Kidney glomerular epithelial cell (primary cell): ENCODE measurements at regions not wholly inside any gene's neighbourhood (a gene's known extent, or its start where the extent isn't known, plus 50 kb on each side); places are given as distances from the start of the nearest gene placed in this dataset.

Experiments used
- DNase-seq: peaks from one replicate; lab custom pipeline; 2025; lab: John Stamatoyannopoulos, UW

DNA sequence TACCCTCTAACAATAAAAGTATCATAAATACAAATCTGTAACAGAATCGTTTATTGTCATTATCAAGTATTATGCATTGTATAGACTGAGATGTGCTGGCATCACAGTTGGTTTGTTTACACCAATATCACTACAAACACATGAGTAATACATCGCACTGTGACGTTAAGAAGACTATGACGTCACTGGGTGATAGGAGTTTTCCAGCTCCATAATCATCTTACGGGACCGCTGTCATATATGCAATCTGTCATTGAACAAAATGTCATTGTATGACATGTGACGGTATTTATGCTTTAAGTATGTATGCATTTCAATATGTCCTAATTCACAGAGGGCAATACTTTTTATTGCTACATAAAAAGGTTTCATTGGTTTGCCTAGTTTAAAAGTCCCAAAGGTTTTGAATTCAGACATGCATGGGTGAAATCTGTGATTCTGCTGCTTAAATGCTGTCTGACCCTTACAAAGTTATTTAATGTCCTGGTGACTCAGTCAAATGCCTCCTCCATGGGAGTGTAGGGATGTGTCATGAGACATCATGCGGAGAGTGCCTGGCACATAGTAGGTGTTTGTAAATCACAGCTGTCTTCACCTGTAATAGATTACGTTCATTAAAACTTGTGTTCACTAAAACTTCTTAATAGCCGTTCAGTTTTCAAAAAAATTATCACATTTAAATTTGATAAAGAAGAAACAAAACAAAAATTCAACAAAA, 160.7 kb upstream of the PDE10A start:
- DNase-seq, result peak; percentile 40

DNA sequence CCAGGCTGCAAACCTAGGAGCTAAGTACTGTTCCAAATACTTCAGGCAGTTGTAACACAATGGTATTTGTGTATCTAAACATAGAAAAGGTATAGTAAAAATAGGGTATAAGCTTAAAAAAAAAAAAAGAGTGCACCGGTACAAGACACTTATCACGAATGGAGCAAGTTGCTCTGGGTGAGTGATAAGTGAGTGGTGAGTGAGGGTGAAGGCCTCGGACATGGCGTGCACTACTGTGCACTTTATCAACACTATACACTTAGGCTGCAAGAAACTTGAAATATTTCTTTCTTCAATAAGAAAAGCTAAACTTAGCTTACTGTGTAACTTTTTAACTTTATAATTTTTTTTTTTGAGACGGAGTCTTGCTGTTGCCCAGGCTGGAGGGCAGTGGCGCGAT, 159.5 kb upstream of the PDE10A start:
- DNase-seq, result no peak

DNA sequence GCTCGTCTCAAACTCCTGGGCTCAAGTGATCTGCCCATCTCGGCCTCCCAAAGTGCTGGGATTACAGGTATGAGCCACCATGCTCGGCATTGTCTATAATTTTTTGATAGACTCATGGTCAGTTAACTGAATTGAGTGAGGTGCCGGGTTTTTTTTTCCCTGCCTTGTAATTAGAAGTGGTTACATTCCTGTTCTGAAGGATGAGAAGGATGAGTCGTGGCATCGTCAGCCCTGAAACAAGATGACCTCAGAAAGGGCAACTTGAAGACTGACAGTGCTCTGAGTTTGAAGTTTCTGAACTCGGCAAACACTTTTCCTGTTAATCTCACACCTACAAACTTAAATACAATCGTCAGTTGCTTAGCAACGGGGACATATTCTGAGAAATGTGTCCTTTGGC, 158.7 kb upstream of the PDE10A start:
- peak; percentile 57 for DNase-seq

DNA sequence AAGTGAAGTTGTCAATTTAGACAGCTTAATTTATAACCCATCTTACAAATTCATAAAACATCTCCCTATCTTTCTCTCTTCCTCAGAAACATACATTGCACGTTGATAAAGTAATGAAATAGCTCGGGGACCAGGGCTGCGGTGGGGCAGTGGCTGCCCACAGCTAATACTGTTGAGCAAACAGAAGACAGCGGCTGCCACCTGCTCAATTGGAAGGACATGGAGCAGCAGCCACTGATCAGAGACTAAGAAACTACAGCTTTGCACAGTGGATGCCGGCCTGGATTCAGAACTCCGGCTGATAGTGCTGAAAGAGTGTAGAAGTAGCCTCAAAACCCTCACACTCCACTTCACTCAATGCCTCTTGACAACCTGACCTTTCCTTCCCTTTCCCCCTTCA, 157.9 kb upstream of the PDE10A start:
- DNase-seq, result no peak

DNA sequence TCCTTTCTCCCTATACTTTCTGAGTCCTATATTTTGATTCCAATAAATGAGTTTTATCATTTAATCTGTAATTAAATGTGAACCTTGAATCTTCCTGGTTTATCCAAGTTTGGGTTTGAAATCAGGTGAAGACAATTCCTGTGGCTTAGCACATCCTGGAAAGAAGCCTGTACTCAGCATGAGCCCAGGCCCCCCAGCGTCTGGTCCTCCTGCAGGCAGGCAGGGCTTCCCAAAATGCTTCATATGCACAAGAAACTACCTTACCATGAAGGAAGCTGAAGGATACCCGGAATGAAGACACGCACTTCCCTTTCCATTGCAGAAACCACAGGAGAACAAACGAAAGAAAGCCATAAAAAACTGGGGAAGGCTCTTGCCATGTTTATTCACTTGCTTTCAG, 157.4 kb upstream of the PDE10A start:
- no peak for DNase-seq

DNA sequence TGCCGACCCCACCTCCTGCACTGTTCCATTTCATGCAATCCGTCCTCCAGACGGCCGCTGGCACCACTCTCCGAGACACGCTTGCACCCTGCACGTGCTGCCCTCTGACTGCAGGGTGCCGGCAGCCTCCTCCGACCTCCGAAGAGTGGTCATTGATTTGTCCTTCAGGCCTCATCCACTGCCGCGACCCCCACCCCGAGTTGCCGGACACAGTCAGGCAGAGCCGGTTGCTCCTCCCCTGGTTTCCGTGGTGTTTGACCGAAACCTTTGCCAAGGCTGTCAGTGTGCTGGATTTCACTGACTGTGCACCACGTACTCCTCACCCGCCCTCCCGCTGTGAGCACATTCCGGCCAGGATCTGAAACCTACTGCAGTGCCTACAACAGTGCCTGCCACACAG, 156.4 kb upstream of the PDE10A start:
- no peak for DNase-seq

DNA sequence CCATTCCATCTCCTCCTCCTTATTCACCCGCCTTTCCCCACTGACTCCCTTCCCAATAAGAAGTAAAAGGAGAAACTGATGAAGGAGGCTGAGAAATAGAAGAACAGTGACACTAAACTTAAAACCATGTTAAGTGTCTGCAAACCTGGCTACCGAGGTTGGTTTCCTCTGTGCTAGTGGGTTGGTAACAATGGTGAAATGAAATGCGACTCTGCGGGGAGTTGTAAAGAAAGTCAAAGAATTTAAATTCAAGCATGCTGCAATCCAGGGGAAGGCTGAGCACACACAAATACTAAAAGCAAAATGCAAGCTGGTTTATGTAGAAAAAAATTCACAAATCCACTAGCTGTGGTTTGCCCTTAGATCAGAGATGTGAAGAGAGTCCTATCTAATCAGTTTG, 155.2 kb upstream of the PDE10A start:
- DNase-seq, result no peak

DNA sequence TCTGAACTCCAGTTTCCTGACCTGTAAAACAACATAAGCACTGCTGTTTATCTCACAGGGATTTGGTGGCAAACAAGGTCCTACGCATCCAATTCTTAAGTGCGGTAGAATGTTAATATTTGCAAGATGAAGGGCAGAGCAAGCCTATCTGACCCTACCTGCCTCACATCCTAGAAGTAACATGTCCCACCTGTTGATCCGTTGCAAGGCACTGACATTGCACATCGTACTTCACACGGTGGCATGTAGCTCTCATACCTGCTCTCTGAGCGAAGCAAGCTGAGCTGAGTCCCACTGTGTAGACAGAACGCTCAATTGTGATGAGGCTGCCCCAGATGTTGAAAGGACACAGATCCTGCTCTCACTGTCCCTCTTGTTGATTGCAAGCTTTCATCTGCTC, 154.7 kb upstream of the PDE10A start:
- DNase-seq, result no peak

DNA sequence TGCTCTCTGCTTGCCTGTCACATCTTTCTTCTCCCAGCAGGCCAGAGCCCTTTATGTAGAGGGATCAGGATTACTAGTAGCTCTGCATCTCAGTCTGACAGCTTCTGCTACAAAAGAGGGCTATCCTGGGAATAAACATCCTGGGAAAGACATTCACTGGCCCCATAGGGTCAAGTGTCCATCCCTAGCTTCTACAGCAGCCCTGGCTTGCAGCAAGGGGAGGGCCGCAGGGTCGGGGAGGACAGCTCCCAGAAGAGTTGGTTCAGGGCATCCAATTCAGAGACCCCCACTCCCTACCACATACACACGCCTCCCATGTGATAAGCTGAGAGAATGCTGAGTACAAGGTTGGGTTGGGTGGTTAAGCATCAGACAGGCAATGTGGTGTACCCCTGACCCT, 154.1 kb upstream of the PDE10A start:
- DNase-seq, result no peak

DNA sequence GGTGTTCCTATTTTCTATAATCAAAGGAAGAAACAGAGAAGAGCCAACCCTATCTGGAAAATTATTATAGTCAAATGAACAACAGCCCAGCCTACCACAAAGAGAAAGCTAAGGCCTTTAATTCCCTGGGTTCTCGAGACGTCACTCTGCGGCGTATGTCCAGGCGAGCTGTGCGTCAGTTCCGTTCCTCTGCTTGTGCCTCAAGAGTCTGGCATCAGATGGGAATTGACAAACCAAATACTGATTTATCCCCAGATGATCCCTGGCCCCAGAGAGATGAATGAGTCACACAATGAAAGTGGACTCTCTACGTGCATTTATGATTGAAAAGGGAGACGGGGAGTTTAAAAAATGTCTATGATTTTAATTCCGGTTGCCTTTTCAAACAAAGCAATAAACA, 151.6 kb upstream of the PDE10A start:
- no peak for DNase-seq

DNA sequence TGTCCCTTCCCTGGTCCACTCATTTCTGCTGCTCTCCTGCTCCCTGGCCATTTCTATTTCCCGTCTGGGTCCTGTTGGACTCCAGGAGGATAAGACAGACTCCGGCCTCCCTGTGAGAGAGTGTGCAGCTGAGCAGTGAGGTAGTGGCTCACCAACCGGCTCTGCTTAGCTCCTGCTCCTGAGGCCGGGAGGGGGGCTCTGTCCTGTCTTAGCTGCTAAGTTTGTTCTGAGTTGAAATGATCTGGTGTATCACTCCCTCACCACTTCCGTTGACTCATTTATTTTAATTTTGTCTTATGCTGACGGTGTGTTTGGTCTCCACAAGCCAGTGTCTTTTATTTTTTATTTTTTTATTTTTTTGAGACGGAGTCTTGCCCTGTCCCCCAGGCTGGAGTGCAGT, 148.5 kb upstream of the PDE10A start:
- DNase-seq, result no peak

DNA sequence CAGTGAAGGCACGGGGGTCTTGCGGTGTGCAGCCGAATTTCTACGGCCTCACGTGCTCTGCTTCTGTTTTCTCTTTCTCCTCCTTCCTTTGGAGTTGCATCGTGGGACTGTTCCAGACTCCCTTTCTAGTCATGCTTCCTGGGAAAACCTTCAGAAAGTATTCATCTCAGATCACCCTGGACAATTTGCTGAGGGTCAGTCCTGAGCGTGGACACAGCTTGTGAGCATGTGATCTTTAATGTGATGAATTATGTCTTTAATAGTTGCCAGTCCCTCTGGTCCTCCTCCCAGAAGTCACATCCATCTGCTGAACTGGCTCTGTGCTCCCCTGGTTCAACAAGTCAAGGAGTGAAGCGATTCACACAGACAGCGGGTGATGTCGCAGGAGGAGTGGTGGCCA, 145.0 kb upstream of the PDE10A start:
- DNase-seq, result no peak

DNA sequence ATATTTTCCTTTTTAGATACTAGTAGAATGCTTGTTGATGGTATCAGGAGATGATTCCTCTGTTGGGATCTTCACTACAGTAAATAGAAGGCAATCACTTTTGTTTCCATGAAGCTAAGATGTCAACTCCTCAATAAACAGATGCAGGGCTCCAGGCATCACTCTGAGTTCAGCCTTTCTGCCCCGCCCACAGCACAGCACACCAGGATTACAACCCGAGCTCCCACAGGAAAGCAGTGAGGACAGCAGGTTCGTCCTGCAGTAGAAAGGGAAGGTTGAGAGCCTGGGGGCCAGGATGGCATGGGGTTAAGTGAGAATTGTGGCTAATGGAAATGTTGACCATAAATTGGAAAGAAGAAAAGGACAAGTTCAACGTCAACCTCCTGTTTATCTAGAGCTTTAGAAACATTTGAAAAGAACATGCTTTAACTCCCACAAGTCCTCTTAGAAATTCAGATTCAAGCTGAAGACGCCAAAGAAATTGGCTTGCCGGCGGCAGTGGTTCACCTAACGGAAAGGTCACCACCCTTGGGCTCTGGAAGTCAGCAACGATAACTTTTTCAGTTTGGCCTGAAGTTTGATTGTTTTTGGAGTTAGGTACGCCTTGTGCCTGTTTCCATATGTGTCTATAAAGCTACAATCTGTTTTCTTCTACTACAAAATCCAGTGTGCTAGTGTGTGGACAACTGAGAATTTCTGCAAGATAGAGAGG, 144.4 kb upstream of the PDE10A start:
- DNase-seq, result no peak

DNA sequence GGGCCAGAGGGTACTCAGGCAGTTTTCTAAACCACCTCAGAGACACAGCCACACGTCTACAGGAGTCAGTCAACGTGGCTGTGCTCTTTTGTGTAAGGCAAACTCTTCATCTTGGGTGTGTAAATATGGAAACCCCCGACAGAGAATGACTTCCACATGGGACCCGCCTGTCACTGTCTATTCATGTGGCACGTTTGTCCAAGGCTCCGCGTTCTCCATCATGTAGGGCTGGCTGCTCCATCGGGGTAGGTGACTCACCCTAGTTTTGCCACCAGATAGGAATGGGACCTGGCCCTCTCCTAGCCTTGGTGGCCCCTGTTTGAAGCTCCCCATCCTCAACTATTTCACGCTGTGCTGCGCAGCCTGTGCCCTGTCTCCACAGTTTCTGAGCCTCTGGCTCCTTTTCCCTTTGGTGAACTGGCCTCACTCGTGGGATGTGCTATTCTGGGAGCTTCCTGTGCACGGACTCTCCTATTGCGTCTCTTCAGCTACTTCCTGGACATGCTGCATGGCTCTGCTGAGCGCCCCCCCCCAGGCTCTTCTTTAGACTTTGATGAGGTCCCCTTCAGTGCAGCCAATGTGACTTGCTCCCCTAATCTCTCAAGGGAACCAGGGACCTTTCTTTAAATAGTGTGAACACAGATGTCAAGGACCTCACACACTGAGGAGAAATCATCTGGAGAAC, 143.2 kb upstream of the PDE10A start:
- DNase-seq, result no peak

DNA sequence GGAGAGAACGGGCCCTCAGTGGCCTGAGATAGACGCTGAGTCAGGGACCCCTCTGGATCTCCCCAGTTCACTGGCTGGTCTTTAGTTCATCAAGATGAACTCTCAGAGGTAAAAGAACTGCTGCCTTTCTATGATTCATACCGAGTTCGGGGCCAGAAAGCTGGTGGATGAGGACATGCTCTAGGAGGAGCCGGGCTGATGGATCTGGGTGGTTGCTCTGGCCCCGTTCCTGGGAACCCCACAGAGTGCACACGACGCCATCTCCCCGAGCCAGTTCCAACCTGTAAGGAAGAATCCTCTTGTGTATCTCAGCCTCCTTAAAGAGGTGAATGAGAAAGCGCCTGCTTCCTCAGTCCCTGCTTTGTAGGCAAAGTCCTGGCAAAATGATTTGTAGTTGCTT, 142.6 kb upstream of the PDE10A start:
- DNase-seq, result no peak

DNA sequence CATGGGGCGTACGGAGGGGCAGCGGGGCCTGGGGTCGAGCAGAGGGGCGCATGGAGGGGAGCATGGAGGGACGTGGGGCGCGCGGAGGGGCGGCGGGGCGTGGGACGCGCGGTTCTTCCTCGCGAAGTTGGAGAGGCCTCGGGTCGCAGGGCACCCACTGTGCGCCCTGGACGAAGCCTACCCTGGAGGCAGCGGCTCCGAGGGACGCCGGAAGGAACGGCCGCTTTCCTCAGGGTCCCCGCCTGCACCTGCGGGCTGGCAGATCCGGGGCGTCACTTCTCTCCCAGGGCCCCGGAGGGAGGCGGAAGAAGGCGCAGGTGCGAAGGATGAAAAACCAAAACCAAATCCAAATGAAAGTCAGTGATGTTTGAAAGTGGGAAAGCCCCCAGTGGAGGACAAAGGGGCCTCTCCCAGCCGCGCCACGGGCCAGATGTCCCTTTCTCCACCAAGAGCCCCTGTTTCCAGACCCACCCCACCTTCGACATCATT, 142.1 kb upstream of the PDE10A start:
- no peak for DNase-seq

DNA sequence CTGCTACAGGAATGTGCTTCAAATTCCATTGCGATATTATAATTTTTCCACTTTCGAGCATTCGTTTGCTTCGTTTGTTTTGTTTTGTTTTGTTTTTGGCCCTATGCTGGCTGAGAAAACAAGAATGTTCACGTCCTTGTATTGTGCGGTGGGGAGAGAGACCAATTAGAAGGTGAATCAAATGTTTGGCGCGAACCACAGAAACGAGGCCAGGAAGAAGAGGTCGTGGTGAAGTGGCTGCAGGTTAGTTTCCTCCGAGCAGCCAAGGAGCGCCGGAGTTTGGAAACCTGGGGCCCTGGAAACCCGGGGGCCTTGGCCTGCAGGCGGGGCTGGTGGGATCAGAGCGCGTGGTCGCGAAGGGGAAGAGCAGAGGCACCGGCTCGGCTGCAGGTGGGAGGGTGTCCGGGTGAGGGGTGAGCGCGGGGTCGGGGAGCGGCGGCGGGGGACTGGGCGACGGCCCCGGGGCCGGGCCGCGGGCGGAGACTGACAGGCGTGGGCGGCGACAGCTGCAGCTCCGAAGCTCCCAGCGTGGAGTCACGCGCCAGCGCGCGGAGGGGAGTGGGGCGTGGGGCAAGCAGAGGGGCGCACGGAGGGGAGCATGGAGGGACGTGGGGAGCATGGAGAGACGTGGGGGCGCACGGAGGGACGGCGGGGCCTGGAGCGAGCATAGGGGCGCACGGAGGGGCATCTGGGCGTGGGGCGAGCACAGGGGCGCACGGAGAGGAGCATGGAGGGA, 141.5 kb upstream of the PDE10A start:
- DNase-seq, result no peak

DNA sequence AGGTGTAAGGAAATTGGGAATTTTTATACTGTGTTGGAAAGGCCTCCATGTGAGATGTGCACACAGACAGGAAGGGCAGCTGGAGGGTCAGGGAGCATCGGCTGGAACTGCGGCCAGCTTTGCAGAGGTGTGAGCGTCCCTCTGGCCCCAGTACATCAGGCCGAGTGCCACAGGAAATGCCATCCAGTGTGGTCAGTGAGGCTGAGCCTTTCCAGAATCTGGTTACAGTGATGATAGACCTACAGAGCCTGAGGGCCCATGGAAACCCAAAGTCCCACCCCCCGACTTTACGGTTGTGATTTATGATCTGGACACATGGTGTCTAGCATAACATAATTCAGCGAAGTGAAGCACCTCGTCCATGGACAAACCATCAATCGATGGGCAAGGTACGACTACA, 137.3 kb upstream of the PDE10A start:
- no peak for DNase-seq

DNA sequence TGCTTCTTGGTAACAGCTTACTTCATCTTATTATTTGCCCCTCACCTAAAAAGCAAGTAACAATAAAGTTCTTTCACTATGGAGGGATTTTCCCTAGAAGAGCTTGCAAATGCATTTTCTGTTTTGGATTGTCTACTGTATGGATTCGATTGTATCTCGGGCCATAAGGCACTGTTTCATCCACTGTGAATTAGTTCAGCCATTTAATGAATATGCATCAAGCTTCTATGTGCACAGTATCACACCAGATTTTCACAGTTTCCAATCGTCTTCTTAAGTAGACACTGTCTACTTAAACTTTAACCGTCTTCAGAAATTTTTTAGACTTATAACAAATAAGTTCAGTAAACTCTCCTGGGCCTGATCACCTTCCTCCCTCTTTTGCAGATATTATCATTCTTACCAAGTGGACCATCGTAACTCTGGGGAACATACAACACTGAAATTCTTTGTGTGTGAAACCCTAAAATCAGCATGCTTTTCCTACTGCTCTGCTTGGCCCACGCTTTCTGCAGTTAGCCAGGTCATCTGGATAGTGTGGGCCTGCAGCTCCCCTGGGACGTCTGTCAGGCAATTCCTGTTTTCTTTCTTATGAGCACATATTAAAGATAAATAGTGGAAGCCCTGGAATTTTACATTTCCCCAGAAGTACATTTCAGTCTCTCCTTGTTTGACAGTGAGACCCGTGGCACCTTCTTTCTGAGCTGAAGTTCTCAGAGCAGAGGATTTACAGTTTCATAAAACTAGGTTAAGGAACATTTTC, 136.5 kb upstream of the PDE10A start:
- DNase-seq, result no peak

DNA sequence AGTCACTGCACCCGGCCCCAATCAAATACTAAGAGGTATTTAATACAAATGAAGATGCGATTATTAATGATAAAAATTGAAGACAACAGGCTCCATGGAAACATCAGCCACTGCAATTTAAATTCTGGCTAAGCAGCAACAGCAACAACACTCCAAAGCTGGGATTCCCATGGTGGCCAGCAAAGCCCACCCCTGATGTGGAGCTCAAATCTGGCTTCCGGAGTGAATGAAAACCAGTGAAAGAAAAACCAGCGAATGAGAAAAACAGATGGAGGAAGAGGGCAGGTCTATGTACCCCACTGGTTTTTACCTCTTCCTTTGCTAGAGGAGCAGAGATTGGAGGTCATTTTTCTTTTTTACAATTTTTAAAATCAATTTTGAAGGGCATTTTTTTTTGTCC, 135.9 kb upstream of the PDE10A start:
- DNase-seq, result no peak

DNA sequence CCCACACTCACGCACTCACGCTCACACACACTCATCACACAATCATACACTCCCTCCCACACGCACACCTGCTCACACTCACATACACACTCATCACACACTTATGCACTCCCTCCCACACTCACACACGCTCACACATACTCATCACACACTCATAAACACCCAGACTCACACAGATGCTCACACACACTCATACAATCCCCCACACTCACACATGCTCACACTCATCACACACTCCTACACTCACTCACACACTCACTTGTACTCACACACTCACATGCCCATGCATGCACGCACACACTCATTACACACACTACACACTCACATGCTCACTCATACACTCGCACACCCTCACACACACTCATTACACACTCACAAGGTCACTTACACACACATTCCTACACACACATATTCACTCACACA, 131.1 kb upstream of the PDE10A start:
- no peak for DNase-seq
